ENCODE measurements at regions not wholly inside any gene's neighbourhood (a gene's known extent, or its start where the extent isn't known, plus 50 kb on each side); places are given as distances from the start of the nearest gene placed in this dataset.
"Not testable (repeated sequence)": the region's sequence is repeated elsewhere in the genome, so short reads cannot be mapped to it uniquely, and the experiment has no call there.

- Mint-ChIP-seq H3K4me3 (no peak overlapping the region), H3K4me1 (ENCODE audit: low read depth) (no peaks in the 10 kb centered on the region), H3K9me3 (no peaks in the 10 kb centered on the region), H3K27me3 (ENCODE audit: low read depth) (peaks cover 4% of the 10 kb centered on the region), H3K36me3 (ENCODE audit: insufficient read depth) (no peaks in the 10 kb centered on the region)
- no peak for ATAC-seq
- DNase-seq, result no peak
Observed at GRCh38 chr12:124151583-124151982, 143.3 kb upstream of the RFLNA start.

GRCh38 chr12:124152731-124153130 lies 142.2 kb upstream of the RFLNA start:
- Mint-ChIP-seq H3K4me1 (ENCODE audit: low read depth) (no peaks in the 10 kb centered on the region), H3K36me3 (ENCODE audit: insufficient read depth) (no peaks in the 10 kb centered on the region), H3K27me3 (ENCODE audit: low read depth) (peaks cover 4% of the 10 kb centered on the region), H3K9me3 (no peaks in the 10 kb centered on the region), H3K4me3 (no peak overlapping the region)
- DNase-seq (no peak), ATAC-seq (no peak)

- H3K36me3 Mint-ChIP-seq (ENCODE audit: insufficient read depth), result no peaks in the 10 kb centered on the region
- peaks cover 6% of the 10 kb centered on the region for H3K27me3 Mint-ChIP-seq (ENCODE audit: low read depth)
- no peak for ATAC-seq
- no peaks in the 10 kb centered on the region for H3K9me3 Mint-ChIP-seq
- no peak for DNase-seq
- no peak overlapping the region for H3K4me3 Mint-ChIP-seq
- H3K4me1 Mint-ChIP-seq (ENCODE audit: low read depth), result no peaks in the 10 kb centered on the region
Observed at GRCh38 chr12:124153392-124153791, 141.5 kb upstream of the RFLNA start.

GRCh38 chr12:124157406-124157805 lies 137.5 kb upstream of the RFLNA start:
- Mint-ChIP-seq H3K4me3 (no peak overlapping the region), H3K4me1 (ENCODE audit: low read depth) (no peaks in the 10 kb centered on the region)

GRCh38 chr12:124159655-124160054 lies 135.2 kb upstream of the RFLNA start:
- no peaks in the 10 kb centered on the region for H3K4me1 Mint-ChIP-seq (ENCODE audit: low read depth)
- DNase-seq (no peak), ATAC-seq (no peak)
- no peaks in the 10 kb centered on the region for H3K9me3 Mint-ChIP-seq
- no peaks in the 10 kb centered on the region for H3K36me3 Mint-ChIP-seq (ENCODE audit: insufficient read depth)
- H3K27me3 Mint-ChIP-seq (ENCODE audit: low read depth), result peaks cover 2% of the 10 kb centered on the region
- H3K4me3 Mint-ChIP-seq, result no peak overlapping the region

More at GRCh38 chr12:124157406-124157805, 137.5 kb upstream of the RFLNA start:
- ATAC-seq (no peak), DNase-seq (no peak)
- H3K9me3 Mint-ChIP-seq, result no peaks in the 10 kb centered on the region
- no peaks in the 10 kb centered on the region for H3K36me3 Mint-ChIP-seq (ENCODE audit: insufficient read depth)
- peaks cover 6% of the 10 kb centered on the region for H3K27me3 Mint-ChIP-seq (ENCODE audit: low read depth)

- H3K4me3 Mint-ChIP-seq, result no peak overlapping the region
- no peaks in the 10 kb centered on the region for H3K36me3 Mint-ChIP-seq (ENCODE audit: insufficient read depth)
- no peak for DNase-seq
- no peaks in the 10 kb centered on the region for H3K4me1 Mint-ChIP-seq (ENCODE audit: low read depth)
- no peak for ATAC-seq
- no peaks in the 10 kb centered on the region for H3K9me3 Mint-ChIP-seq
- H3K27me3 Mint-ChIP-seq (ENCODE audit: low read depth), result peaks cover 2% of the 10 kb centered on the region
Observed at GRCh38 chr12:124160097-124160756, 134.7 kb upstream of the RFLNA start.

- not testable (repeated sequence) for H3K4me1 Mint-ChIP-seq (ENCODE audit: low read depth); H3K4me3 Mint-ChIP-seq; DNase-seq; H3K27me3 Mint-ChIP-seq (ENCODE audit: low read depth); ATAC-seq; H3K9me3 Mint-ChIP-seq; H3K36me3 Mint-ChIP-seq (ENCODE audit: insufficient read depth)
Observed at GRCh38 chr12:124161402-124161801, 133.5 kb upstream of the RFLNA start.

- H3K4me1 Mint-ChIP-seq (ENCODE audit: low read depth), result no peaks in the 10 kb centered on the region
- ATAC-seq (no peak), DNase-seq (no peak)
- peaks cover 2% of the 10 kb centered on the region for H3K27me3 Mint-ChIP-seq (ENCODE audit: low read depth)
- no peaks in the 10 kb centered on the region for H3K9me3 Mint-ChIP-seq
- no peaks in the 10 kb centered on the region for H3K36me3 Mint-ChIP-seq (ENCODE audit: insufficient read depth)
- H3K4me3 Mint-ChIP-seq, result no peak overlapping the region
Observed at GRCh38 chr12:124162151-124163110, 132.5 kb upstream of the RFLNA start.

- H3K4me1 Mint-ChIP-seq (ENCODE audit: low read depth), result no peaks in the 10 kb centered on the region
- no peaks in the 10 kb centered on the region for H3K9me3 Mint-ChIP-seq
- DNase-seq, result no peak
- H3K36me3 Mint-ChIP-seq (ENCODE audit: insufficient read depth), result no peaks in the 10 kb centered on the region
- peaks cover 2% of the 10 kb centered on the region for H3K27me3 Mint-ChIP-seq (ENCODE audit: low read depth)
- H3K4me3 Mint-ChIP-seq, result no peak overlapping the region
- ATAC-seq, result no peak
Observed at GRCh38 chr12:124165695-124166094, 129.2 kb upstream of the RFLNA start.

- DNase-seq, result no peak
- Mint-ChIP-seq H3K4me1 (ENCODE audit: low read depth) (no peaks in the 10 kb centered on the region), H3K9me3 (no peaks in the 10 kb centered on the region), H3K27me3 (ENCODE audit: low read depth) (peaks cover 2% of the 10 kb centered on the region), H3K36me3 (ENCODE audit: insufficient read depth) (no peaks in the 10 kb centered on the region), H3K4me3 (no peak overlapping the region)
- no peak for ATAC-seq
Observed at GRCh38 chr12:124167141-124167540, 127.8 kb upstream of the RFLNA start.

GRCh38 chr12:124168016-124168786 lies 126.7 kb upstream of the RFLNA start:
- H3K4me1 Mint-ChIP-seq (ENCODE audit: low read depth), result no peaks in the 10 kb centered on the region
- H3K9me3 Mint-ChIP-seq, result no peaks in the 10 kb centered on the region
- H3K36me3 Mint-ChIP-seq (ENCODE audit: insufficient read depth), result no peaks in the 10 kb centered on the region
- no peak overlapping the region for H3K4me3 Mint-ChIP-seq
- no peak for ATAC-seq
- DNase-seq, result no peak
- peaks cover 2% of the 10 kb centered on the region for H3K27me3 Mint-ChIP-seq (ENCODE audit: low read depth)

- Mint-ChIP-seq H3K4me1 (ENCODE audit: low read depth) (no peaks in the 10 kb centered on the region), H3K27me3 (ENCODE audit: low read depth) (peaks cover 2% of the 10 kb centered on the region), H3K9me3 (no peaks in the 10 kb centered on the region), H3K4me3 (no peak overlapping the region), H3K36me3 (ENCODE audit: insufficient read depth) (no peaks in the 10 kb centered on the region)
- ATAC-seq (no peak), DNase-seq (no peak)
Observed at GRCh38 chr12:124169577-124170284, 125.2 kb upstream of the RFLNA start.

GRCh38 chr12:124170760-124171159 lies 124.1 kb upstream of the RFLNA start:
- no peaks in the 10 kb centered on the region for H3K4me1 Mint-ChIP-seq (ENCODE audit: low read depth)
- no peak for DNase-seq
- no peak overlapping the region for H3K4me3 Mint-ChIP-seq
- H3K27me3 Mint-ChIP-seq (ENCODE audit: low read depth), result peaks cover 2% of the 10 kb centered on the region
- ATAC-seq, result no peak
- H3K36me3 Mint-ChIP-seq (ENCODE audit: insufficient read depth), result no peaks in the 10 kb centered on the region
- H3K9me3 Mint-ChIP-seq, result no peaks in the 10 kb centered on the region
